Activated gamma-delta T cell treated with Interleukin-2 at 50 U/mL for 16 hours (primary cell): ENCODE measurements at regions not wholly inside any gene's neighbourhood (a gene's known extent, or its start where the extent isn't known, plus 50 kb on each side); places are given as distances from the start of the nearest gene placed in this dataset.

ENCODE experiments used
- DNase-seq: peaks from one replicate; pipeline ENCODE4 v3.0.0-alpha.2; 2020

- DNase-seq: no peak
Observed at GRCh38 chr2:226142463-226142862, 657.2 kb downstream of the IRS1 start.

DNA sequence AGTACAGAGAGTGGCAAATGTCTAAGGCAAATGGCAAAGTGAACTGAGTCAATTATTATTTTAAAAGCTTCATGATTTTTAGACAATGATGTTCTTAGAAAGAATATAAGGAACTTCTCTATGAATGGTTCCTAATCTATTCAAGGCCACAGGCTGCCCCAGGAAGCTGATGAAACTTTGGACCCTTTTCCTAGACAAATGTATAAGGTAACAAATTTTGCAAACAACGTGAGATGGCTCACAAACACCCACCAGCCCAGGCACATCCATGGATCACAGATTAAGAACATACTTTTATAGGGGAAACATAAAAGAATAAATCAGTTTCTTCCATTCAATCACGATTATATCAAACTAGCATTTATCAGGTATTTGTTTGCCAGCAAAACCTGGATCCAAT lies 659.0 kb downstream of the IRS1 start:
- no peak for DNase-seq

- DNase-seq: no peak
Observed at GRCh38 chr2:226139759-226140158, 659.9 kb downstream of the IRS1 start.

DNA sequence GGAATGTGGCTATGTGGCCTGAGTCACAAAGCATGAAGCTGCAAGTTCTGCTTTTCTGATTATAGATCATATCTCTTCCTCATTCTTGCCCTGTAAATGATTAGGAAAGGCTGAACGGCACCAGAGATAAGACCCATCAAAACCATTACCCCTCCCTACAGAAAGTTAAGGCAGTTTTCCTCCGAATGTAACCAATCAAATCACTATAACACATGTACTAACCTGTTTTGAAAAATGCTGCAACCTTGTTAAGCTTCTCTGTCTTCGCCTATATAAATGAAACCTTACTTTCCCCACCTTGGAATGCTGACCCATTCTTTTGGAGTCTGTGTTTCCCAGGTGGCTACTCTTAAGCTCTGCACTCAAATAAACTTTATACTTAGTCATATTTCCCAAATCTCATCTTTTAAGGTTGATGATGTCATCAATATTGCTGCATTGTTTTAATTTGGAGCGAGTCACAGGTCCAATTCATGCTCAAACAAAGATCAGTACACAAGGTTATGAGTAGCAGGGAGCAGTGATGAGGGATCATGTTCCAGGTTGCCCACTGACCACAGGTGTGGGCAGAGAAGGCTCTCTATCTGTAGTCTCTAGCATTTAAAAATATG lies 662.3 kb downstream of the IRS1 start:
- DNase-seq: no peak

DNA sequence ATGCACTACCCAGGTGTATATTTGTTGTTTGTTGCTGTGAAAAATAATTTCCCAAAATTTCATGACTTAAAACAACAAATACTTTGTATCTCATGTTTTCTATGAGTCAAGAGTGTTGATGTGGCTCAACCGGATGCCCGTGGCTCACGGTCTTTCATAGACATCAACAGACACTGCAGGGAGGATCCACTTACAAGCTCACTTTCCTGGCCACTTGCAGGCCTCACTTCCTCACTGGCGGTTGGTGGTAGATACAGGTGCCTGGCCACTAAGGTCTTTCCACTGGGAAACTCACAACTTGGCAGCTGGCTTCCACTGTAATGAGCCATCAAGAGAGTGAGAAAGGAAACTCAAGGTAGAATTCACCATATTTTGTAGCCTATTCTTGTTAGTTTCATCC lies 662.9 kb downstream of the IRS1 start:
- DNase-seq: no peak

DNA sequence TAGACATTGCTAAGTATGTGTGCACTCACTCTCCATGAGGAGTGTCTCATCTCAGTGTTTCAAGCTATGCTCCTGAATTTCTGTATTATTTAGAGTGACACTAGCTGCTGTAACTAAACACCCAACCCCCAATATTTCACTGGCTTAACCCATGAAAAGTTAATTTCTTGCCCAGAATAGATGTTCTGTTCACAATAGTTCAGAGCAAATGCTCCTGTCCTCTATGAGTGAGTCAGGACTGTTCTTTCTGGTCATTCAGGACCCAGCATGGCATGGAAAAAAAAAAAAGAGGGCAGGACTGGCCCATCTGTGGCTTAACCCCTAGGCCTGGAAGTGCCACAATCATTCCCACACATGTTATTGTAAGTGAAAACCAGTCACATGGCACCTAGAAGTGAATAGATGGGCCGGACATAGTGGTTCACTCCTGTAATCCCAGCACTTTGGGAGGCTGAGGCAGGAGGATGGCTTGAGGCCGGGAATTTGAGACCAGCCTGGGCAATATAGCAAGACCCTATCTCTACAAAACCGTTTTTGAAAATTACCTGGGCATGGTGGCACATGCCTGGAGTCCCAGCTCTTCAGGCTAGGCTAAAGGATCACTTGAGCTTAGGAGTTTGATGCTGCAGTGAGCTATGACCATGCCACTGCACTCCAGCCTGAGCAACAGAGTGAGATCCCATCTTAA lies 663.6 kb downstream of the IRS1 start:
- no peak for DNase-seq

- DNase-seq: no peak
Observed at GRCh38 chr2:226132323-226133215, 667.1 kb downstream of the IRS1 start.

- DNase-seq: no peak
Observed at GRCh38 chr2:226131299-226131784, 668.3 kb downstream of the IRS1 start.

DNA sequence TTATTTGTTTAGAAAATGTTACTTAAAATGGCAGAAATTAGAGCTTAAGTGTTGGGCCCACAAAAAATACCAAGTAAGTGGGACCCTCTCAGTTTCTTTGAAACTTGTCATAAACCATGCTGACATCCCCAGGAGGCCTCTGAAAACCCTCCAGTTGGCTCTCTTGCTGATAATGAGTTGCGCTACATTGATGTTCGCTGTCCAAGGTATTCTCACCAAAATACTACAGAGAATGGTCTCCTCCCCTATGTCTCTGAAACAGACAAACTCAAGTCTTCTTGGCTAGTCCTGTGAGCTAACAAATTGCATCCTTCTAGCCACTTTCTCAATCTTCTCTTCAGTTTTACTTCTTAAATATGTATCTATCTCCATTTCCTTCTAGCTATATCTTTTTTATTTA lies 669.4 kb downstream of the IRS1 start:
- no peak for DNase-seq

- DNase-seq: no peak
Observed at GRCh38 chr2:226127682-226128081, 671.9 kb downstream of the IRS1 start.

DNA sequence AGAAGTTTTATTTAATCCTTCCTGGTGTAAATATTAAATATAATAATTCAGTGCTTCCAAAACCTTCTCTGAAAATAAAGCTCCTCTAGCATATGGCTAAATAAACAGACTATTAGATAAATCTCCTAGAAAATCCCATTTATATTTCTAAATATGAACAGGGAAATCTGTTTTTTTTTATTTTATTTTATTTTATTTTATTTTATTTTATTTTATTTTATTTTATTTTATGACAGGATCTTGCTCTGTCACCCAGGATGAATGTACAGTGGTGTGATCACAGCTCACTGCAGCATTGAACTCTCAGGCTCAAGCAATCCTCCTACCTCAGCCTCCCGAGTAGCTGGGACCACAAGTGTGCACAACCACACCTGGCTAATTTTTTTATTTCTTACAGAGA lies 673.5 kb downstream of the IRS1 start:
- no peak for DNase-seq

- DNase-seq: no peak
Observed at GRCh38 chr2:226125176-226125883, 674.3 kb downstream of the IRS1 start.

- DNase-seq: no peak
Observed at GRCh38 chr2:226124548-226125011, 675.0 kb downstream of the IRS1 start.

DNA sequence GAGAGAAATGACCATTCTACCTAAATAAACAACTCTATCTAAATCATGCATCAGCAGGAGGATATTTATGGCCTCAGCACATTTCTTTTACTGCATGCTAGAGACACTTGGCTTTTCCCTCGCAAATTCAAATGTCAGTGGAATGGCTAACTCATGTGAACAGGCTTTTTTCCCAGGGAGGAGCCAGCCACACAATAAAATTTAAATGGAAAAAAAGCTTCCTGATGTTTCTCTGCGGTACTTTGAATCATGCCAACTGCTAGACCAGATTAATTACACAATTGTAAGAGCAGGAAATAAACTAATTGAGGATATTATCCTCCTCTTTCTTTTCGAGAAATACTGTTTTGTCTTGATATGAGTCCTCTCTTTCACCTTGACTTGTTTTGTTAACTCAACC lies 676.3 kb downstream of the IRS1 start:
- no peak for DNase-seq

DNA sequence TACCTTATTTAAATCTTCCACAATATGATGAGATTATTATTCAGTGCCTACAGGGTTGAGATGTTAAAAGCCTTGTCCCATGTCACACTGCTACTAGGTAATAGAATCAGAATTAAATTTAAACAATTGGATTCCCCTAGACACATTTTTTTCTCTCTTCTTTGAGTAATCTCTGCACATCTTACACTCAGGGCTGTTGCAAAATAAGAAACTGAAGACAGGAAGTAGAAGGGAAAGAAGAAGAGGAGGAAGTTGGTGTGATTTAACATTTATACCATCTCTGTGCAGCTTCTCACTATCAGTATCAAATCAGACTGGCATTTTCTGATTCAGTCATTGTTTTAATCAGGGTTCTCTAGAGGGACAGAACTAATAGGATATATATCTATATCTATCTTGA lies 677.6 kb downstream of the IRS1 start:
- DNase-seq: no peak

- DNase-seq: no peak
Observed at GRCh38 chr2:226121046-226121738, 678.4 kb downstream of the IRS1 start.

DNA sequence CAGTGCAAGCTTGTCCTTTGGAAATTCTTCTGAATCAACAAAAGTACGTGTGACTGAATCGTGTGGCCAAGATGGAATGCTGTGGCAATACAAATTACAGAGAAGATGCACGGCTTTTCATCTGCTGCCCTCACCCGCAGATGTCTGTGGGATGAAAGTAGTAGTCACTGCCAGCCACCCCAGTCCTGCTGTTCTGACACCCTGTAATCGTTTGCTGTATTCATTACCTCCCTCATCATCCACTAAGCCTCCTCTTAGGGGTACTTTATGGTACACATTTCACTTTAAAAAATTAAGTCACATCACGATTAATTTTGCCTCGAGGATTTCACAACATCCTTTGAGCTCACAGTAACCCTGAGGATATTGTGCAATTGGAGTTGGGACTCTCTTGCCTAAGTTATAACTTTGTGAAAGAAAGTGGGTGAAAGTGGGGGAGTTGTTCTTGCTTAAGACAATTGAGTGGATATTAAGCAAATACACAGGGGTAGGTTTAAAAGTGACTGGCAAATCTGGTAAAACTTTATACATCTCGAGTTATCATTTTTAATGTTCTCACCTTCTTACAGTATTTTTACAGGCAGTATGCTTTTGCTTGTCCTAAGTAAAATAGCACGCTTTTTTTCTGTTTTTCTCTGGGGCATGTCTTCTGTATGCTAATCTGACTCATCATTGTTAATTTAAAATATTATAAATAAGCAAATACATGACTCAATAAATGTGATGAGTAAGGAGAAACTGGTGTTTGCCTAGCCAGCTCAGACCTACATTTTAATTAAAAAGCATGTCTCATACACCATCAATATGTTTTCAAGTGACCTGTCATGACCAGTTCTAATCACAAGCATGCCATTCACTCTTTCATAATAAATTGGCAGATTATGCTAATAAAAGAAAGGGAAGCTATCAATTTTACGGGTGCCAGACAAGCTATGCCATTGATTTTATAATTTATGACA lies 680.9 kb downstream of the IRS1 start:
- DNase-seq: no peak

- DNase-seq: no peak
Observed at GRCh38 chr2:226117510-226118065, 682.0 kb downstream of the IRS1 start.

DNA sequence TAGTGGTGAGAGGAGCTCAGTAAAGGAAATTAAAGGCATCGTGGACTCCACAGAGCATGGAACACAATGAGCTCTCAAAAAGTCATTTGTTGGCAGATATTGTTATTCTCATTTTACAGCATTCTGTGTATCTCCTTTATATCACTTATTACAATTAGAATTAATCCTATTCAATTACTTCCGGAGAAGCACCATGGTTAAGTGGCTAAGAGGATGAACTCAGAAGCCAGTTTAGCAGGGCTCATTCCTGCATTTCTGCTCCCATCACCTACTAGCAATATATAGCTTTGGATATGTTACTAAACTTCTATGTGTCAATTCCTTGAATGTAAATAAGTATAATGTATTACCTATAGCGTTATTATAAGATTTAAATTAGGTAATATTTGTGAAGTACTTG lies 683.3 kb downstream of the IRS1 start:
- no peak for DNase-seq

DNA sequence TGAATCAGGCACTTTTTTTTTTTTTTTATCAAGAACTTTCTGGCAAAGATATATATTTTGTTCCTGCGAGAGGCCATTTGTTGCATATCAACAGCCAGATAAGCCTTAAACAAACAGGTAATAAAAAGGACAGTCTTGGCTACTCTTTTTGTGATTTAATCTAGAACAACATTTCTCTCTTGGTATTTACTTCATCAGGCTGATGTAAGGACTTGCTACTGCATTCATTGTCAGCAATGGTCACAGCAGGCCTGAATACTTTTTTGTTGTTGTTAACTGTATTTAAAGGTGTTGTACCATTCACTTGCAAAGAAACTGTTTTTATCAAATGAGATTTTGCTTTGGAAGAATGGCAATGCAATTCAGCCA lies 683.8 kb downstream of the IRS1 start:
- DNase-seq: no peak
